ENCODE measurements at regions not wholly inside any gene's neighbourhood (a gene's known extent, or its start where the extent isn't known, plus 50 kb on each side); places are given as distances from the start of the nearest gene placed in this dataset.

DNA sequence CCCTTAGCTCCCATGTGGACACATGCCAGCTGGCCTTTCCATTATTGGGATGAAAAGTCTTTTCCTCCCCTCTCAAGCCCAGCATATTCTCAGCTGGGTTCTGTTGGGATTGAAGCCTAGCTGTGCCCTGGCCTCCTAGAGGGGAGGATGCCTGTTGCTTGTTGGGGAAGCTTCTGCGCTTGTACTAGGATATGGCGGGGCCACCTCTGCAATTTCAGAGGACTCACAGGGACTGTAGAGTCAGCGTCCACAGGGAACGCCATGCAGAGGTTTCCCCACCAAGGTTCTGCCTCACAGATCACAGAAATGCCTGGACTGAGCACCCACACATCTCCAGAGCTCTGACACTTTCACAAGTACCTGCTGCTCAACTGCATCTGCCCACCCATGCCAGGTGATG is 288.7 kb upstream of the FOXQ1 start:
- H2AFZ ChIP-seq (ENCODE audit: low read depth, low read length, poor library complexity, severe bottlenecking), result no peak overlapping the region
- RAD21 ChIA-PET (ENCODE audit: low non-redundant PET in 1 of 2, low total read pairs in 2 of 2, uncharacterized antibody in 2 of 2, unreplicated experiment in 2 of 2), result no interaction called here
- H3K9me3 ChIP-seq (ENCODE audit: control insufficient read depth in 1 of 2, insufficient read depth in 1 of 2, low read depth in 1 of 2, low read length in 2 of 2), result no peaks in the 10 kb centered on the region
- no peaks in the 10 kb centered on the region for H3K9me2 ChIP-seq (ENCODE audit: insufficient read depth)
- peaks cover 13 to 14% of the 10 kb centered on the region in 2 experiments; a peak in 3 of 4 replicates for H3K4me1 ChIP-seq (ENCODE audit: control insufficient read depth in 1 of 2, insufficient read depth in 2 of 2, low read length in 2 of 2)
- TF ChIP-seq SIN3A (IDR thresholded peaks at IDR 0.05; ENCODE audit: low read depth) (no peak), SP1 (IDR thresholded peaks at IDR 0.05; ENCODE audit: low read depth) (no peak), RAD21 (IDR thresholded peaks at IDR 0.05; ENCODE audit: low read depth) (no peak)
- H3K4me2 ChIP-seq (ENCODE audit: low read length), result no peak overlapping the region
- DNase-seq (ENCODE audit: low read depth, low spot score) (no peak), ATAC-seq (no peak)
- H3K27me3 ChIP-seq (ENCODE audit: insufficient read depth, low read length), result no peaks in the 10 kb centered on the region
- intact Hi-C loops (cut with micrococcal nuclease), result no loop called here
- H3K36me3 ChIP-seq (ENCODE audit: control insufficient read depth in 1 of 2, insufficient read depth in 2 of 2, low read length in 2 of 2), result no peaks in the 10 kb centered on the region
- H3K27ac ChIP-seq (ENCODE audit: low read depth, low read length), result no peak overlapping the region
- POLR2A ChIA-PET, result no interaction called here
- BruUV-seq (replicated peaks), result no TSS peak
- H3K79me2 ChIP-seq (ENCODE audit: insufficient read depth, low read length), result no peaks in the 10 kb centered on the region
- H4K20me1 ChIP-seq (ENCODE audit: insufficient read depth), result no peaks in the 10 kb centered on the region
- CTCF ChIA-PET, result no interaction called here
- H3K4me3 ChIP-seq (replicated peaks in 1 of 2; ENCODE audit: low read depth in 1 of 2, low read length in 2 of 2), result no peak overlapping the region
- H3K9ac ChIP-seq (ENCODE audit: low read length), result no peak overlapping the region

DNA sequence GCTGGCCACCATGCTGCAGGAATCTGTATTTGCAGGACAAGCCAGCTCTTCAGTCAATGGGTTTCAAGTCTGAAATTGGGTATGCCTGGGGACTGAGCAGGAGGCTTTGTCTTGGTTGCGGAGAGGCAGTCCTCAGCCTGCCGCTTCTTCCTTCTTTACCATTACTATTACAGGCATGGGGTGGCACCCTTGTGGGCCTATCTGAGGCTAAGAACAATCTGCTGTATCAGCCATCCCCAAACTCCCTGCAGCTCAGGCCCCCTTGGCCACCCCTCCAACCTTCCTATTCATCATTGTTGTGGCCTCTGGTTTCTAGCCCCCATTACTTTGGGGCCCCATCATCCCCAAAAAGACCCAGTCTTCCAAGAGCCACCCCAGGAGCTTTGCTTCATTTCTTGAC is 289.2 kb upstream of the FOXQ1 start:
- Histone ChIP-seq H3K9ac (ENCODE audit: low read length) (no peak overlapping the region), H3K36me3 (ENCODE audit: control insufficient read depth in 1 of 2, insufficient read depth in 2 of 2, low read length in 2 of 2) (no peaks in the 10 kb centered on the region), H4K20me1 (ENCODE audit: insufficient read depth) (no peaks in the 10 kb centered on the region), H3K27ac (ENCODE audit: low read depth, low read length) (no peak overlapping the region), H3K4me3 (replicated peaks in 1 of 2; ENCODE audit: low read depth in 1 of 2, low read length in 2 of 2) (no peak overlapping the region), H3K9me3 (ENCODE audit: control insufficient read depth in 1 of 2, insufficient read depth in 1 of 2, low read depth in 1 of 2, low read length in 2 of 2) (no peaks in the 10 kb centered on the region), H3K4me1 (ENCODE audit: control insufficient read depth in 1 of 2, insufficient read depth in 2 of 2, low read length in 2 of 2) (peaks cover 9% of the 10 kb centered on the region in 2 experiments; a peak in 3 of 4 replicates), H2AFZ (ENCODE audit: low read depth, low read length, poor library complexity, severe bottlenecking) (no peak overlapping the region), H3K79me2 (ENCODE audit: insufficient read depth, low read length) (no peaks in the 10 kb centered on the region), H3K27me3 (ENCODE audit: insufficient read depth, low read length) (no peaks in the 10 kb centered on the region), H3K9me2 (ENCODE audit: insufficient read depth) (no peaks in the 10 kb centered on the region), H3K4me2 (ENCODE audit: low read length) (no peak overlapping the region)
- intact Hi-C loops (cut with micrococcal nuclease), result no loop called here
- CTCF ChIA-PET, result no interaction called here
- POLR2A ChIA-PET, result no interaction called here
- DNase-seq (ENCODE audit: low read depth, low spot score), result no peak
- ATAC-seq, result no peak
- no peak for TF ChIP-seq SIN3A (IDR thresholded peaks at IDR 0.05; ENCODE audit: low read depth)
- no peak for TF ChIP-seq CTCF (IDR thresholded peaks at IDR 0.05 in 2 of 3, conservative IDR thresholded peaks at IDR 0.05 in 1 of 3; ENCODE audit: borderline replicate concordance in 1 of 3, insufficient read depth in 1 of 3, low read depth in 2 of 3, low read length in 2 of 3)
- TF ChIP-seq POLR2A (IDR thresholded peaks at IDR 0.05; ENCODE audit: borderline replicate concordance, extremely low read depth, insufficient read depth, insufficient read length), result no peak
- TF ChIP-seq EZH2phosphoT487 (IDR thresholded peaks at IDR 0.05; ENCODE audit: borderline replicate concordance), result no peak
- TF ChIP-seq SP1 (IDR thresholded peaks at IDR 0.05; ENCODE audit: low read depth), result no peak
- BruUV-seq (replicated peaks), result no TSS peak
- RAD21 ChIA-PET (ENCODE audit: low non-redundant PET in 1 of 2, low total read pairs in 2 of 2, uncharacterized antibody in 2 of 2, unreplicated experiment in 2 of 2), result no interaction called here
